PFSK-1 (cell line): ENCODE measurements at regions not wholly inside any gene's neighbourhood (a gene's known extent, or its start where the extent isn't known, plus 50 kb on each side); places are given as distances from the start of the nearest gene placed in this dataset.

Experiments
- FOXP2 ChIP-seq: optimal IDR thresholded peaks from 2 replicates; pipeline ENCODE3; 2011; ENCODE audit warnings: borderline replicate concordance, control low read depth, inconsistent platforms; ENCODE audit not compliant: insufficient read depth; ENCODE audit errors: extremely low read length, extremely low read depth
- POLR2AphosphoS5 ChIP-seq: IDR thresholded peaks from 2 replicates; pipeline ENCODE4 v1.6.1; 2012; ENCODE audit warnings: low read depth, mild to moderate bottlenecking, control low read depth, low read length, moderate library complexity
- REST ChIP-seq, 2 experiments: IDR thresholded peaks; 2 replicates each; pipeline versions ENCODE4 v1.6.1 to v1.8.0; 2011 to 2012; ENCODE audit warnings: low read depth in 2 of 2, low read length in 2 of 2, control low read depth in 1 of 2, inconsistent platforms in 1 of 2, mild to moderate bottlenecking in 1 of 2, moderate library complexity in 1 of 2; ENCODE audit not compliant: insufficient read depth in 1 of 2
- SIN3A ChIP-seq: IDR thresholded peaks from 2 replicates; pipeline ENCODE4 v1.6.1; 2012; ENCODE audit warnings: mild to moderate bottlenecking, low read length, moderate library complexity, borderline replicate concordance; ENCODE audit not compliant: insufficient read depth
- TAF1 ChIP-seq: IDR thresholded peaks from 2 replicates; pipeline ENCODE4 v1.6.1; 2012; ENCODE audit warnings: low read length, control low read depth, borderline replicate concordance; ENCODE audit not compliant: insufficient read depth

DNA sequence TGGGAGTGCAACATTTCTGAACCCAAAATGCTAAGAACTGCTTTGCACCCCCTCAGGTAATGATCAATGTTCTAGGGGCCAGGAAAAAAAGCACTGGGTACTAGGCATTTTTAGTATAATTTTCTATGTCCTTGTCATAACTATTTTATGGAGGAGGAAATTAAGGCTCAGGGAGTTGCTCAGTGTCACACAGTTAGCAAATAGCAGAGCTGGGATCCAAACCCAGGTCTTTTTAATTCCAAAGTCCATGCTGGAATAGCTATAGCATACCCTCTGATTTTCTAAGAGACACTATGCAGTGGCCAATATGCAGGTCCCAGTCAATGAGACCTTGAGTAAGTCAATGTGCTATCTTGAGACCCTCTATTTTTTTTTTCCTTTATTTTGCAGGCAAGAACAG, 394.5 kb upstream of the USP24 start:
- TF ChIP-seq SIN3A (no peak), POLR2AphosphoS5 (no peak), TAF1 (no peak), FOXP2 (no peak), REST (IDR thresholded peaks at IDR 0.05; ENCODE audit: insufficient read depth in 1 of 2, low read depth in 2 of 2, low read length in 2 of 2) (no peak)
